HL-60 (cell line): ENCODE measurements at regions not wholly inside any gene's neighbourhood (a gene's known extent, or its start where the extent isn't known, plus 50 kb on each side); places are given as distances from the start of the nearest gene placed in this dataset.

ENCODE experiments used
- DNase-seq, 2 experiments: peaks; one replicate each; pipeline ENCODE4 v3.0.0-alpha.2; 2010 to 2020; ENCODE audit warnings: low read depth in 1 of 2, low spot score in 1 of 2
- H3K27ac ChIP-seq: fragments of 250-450 bp; sonication (Bioruptor Pico); replicated peaks from 2 replicates; pipeline ENCODE4 v1.5.1; 2020; ENCODE audit warnings: mild to moderate bottlenecking, moderate library complexity
- H3K27me3 ChIP-seq: fragments of 250-450 bp; sonication (Bioruptor Pico); 2 replicates; pipeline ENCODE4 v1.5.1; 2021; ENCODE audit warnings: mild to moderate bottlenecking, moderate library complexity; ENCODE audit not compliant: insufficient read depth, poor library complexity, severe bottlenecking
- H3K4me3 ChIP-seq: replicated peaks from 2 replicates; pipeline ENCODE4 v1.5.1; 2011; ENCODE audit warnings: mild to moderate bottlenecking, control low read depth, low read length; ENCODE audit not compliant: insufficient read depth
- GABPA ChIP-seq: IDR thresholded peaks from 2 replicates; pipeline ENCODE4 v1.6.1; 2012; ENCODE audit warnings: low read depth
- POLR2AphosphoS5 ChIP-seq: IDR thresholded peaks from 2 replicates; pipeline ENCODE4 v1.6.1; 2012; ENCODE audit warnings: low read depth
- SPI1 ChIP-seq: IDR thresholded peaks from 2 replicates; pipeline ENCODE4 v1.6.1; 2012; ENCODE audit warnings: low read depth, mild to moderate bottlenecking, borderline replicate concordance
- TF ChIP-seq, protein P1 (sequence below): IDR thresholded peaks from 2 replicates; pipeline ENCODE4 v1.6.1; 2012; ENCODE audit warnings: low read depth; ENCODE audit not compliant: insufficient replicate concordance
- TF ChIP-seq, protein P2 (sequence below): IDR thresholded peaks from one replicate; pipeline ENCODE4 v1.5.1; 2011; ENCODE audit warnings: low read length, control low read depth, inconsistent platforms; ENCODE audit not compliant: insufficient read depth

DNA sequence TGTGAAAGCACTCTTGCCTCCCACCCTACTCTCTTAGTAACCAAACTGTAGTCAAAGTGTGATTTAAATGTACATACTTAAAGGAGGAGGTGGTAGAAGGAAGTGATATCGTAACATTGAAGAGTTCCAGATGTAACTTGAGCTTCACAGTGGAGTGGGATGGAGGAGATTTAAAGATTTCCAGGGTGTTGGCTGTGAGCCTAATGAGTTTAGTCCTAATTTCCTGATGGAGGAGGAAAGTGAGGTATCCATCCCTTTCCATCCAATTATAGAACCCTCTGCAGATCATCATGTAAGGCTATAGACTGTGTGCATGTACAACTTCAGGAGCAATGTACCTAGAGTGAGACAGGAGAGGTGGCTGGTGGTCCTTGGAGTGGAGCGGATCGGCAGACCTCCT is 1163.9 kb upstream of the SEMA6A start:
- Histone ChIP-seq H3K4me3 (no peak overlapping the region), H3K27me3 (no peaks in the 10 kb centered on the region), H3K27ac (no peak overlapping the region)
- DNase-seq, result no peak
- TF ChIP-seq GABPA, result no peak
- TF ChIP-seq POLR2AphosphoS5, result no peak
- TF ChIP-seq, protein P1, sequence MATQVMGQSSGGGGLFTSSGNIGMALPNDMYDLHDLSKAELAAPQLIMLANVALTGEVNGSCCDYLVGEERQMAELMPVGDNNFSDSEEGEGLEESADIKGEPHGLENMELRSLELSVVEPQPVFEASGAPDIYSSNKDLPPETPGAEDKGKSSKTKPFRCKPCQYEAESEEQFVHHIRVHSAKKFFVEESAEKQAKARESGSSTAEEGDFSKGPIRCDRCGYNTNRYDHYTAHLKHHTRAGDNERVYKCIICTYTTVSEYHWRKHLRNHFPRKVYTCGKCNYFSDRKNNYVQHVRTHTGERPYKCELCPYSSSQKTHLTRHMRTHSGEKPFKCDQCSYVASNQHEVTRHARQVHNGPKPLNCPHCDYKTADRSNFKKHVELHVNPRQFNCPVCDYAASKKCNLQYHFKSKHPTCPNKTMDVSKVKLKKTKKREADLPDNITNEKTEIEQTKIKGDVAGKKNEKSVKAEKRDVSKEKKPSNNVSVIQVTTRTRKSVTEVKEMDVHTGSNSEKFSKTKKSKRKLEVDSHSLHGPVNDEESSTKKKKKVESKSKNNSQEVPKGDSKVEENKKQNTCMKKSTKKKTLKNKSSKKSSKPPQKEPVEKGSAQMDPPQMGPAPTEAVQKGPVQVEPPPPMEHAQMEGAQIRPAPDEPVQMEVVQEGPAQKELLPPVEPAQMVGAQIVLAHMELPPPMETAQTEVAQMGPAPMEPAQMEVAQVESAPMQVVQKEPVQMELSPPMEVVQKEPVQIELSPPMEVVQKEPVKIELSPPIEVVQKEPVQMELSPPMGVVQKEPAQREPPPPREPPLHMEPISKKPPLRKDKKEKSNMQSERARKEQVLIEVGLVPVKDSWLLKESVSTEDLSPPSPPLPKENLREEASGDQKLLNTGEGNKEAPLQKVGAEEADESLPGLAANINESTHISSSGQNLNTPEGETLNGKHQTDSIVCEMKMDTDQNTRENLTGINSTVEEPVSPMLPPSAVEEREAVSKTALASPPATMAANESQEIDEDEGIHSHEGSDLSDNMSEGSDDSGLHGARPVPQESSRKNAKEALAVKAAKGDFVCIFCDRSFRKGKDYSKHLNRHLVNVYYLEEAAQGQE, result no peak
- TF ChIP-seq, protein P2, sequence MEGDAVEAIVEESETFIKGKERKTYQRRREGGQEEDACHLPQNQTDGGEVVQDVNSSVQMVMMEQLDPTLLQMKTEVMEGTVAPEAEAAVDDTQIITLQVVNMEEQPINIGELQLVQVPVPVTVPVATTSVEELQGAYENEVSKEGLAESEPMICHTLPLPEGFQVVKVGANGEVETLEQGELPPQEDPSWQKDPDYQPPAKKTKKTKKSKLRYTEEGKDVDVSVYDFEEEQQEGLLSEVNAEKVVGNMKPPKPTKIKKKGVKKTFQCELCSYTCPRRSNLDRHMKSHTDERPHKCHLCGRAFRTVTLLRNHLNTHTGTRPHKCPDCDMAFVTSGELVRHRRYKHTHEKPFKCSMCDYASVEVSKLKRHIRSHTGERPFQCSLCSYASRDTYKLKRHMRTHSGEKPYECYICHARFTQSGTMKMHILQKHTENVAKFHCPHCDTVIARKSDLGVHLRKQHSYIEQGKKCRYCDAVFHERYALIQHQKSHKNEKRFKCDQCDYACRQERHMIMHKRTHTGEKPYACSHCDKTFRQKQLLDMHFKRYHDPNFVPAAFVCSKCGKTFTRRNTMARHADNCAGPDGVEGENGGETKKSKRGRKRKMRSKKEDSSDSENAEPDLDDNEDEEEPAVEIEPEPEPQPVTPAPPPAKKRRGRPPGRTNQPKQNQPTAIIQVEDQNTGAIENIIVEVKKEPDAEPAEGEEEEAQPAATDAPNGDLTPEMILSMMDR, result no peak
- no peak for TF ChIP-seq SPI1

DNA sequence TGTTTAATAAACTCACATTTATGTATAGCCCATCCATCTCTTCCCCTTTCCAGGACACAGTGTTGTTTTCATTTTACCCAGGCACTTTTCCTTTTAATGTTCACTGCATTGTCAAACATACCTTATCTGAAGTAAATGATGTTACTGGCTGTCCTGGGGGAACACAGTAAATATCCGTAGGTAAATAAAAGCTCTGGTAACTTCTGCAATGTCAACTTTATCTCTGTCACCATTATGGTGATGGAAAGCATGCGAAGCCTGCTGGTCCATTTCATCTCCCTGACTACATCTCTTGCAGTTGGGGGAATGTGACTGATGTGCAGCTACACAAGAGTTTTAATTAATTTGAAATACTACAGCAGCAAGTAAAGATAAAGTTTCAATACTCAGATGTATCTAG is 1162.1 kb upstream of the SEMA6A start:
- no peak overlapping the region for H3K27ac ChIP-seq
- H3K27me3 ChIP-seq, result no peaks in the 10 kb centered on the region
- H3K4me3 ChIP-seq, result no peak overlapping the region
- TF ChIP-seq SPI1 (no peak), GABPA (no peak)
- TF ChIP-seq, protein P1, result no peak
- no peak for DNase-seq

DNA sequence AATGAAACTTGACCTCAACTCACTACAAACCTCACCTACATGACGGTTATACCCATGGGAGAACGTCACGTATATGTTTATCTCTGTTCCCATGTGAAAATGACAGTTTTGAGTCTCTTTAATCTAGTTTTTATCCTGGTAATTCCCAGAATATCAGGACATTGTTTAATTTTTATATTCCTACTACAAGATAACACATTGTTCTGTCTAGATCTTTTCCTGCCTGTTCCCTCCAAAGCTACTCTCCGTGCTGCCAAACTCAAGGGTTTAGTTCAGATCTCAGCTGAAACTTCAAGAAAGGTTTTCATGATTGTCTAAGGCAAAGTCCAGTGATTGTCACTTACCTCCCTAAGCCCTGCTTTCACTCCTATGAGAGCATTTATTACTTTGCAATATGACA is 1159.4 kb upstream of the SEMA6A start:
- no peak for DNase-seq
- TF ChIP-seq SPI1 (no peak), POLR2AphosphoS5 (no peak), GABPA (no peak)
- TF ChIP-seq, protein P1, result no peak
- TF ChIP-seq, protein P2, result no peak
- Histone ChIP-seq H3K27me3 (no peaks in the 10 kb centered on the region), H3K4me3 (no peak overlapping the region), H3K27ac (no peak overlapping the region)

DNA sequence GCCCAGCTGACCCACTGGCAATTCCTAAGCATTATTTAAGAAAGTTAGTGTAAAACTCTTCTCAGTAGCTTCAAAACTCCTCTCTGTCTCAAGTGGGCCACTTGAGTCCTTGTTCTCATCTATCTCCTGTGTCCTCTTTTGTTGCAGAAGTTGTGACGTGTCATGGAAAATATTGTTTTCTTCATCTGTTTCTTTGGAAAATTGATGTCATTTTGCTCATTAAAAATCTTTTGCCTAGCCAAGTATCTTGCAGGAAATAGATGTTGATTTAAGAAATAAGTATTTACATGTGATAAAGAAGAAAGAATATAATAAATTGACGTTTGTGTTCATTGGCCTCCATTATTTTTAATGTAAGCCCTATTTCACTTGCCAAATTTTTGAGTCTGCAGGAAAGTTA is 1158.4 kb upstream of the SEMA6A start:
- H3K27ac ChIP-seq, result no peak overlapping the region
- no peak overlapping the region for H3K4me3 ChIP-seq
- no peaks in the 10 kb centered on the region for H3K27me3 ChIP-seq
- DNase-seq, result no peak
- TF ChIP-seq GABPA, result no peak
- no peak for TF ChIP-seq SPI1
- TF ChIP-seq, protein P1, result no peak
- no peak for TF ChIP-seq POLR2AphosphoS5
- TF ChIP-seq, protein P2, result no peak
